OCI-LY7 (cell line): ENCODE measurements at regions not wholly inside any gene's neighbourhood (a gene's known extent, or its start where the extent isn't known, plus 50 kb on each side); places are given as distances from the start of the nearest gene placed in this dataset.

Experiments
- BruUV-seq: library from RNA; stranded (reverse); fragments of 400-500 nt; replicated peaks from 2 replicates; lab custom pipeline; 2021; lab: Mats Ljungman, UMichigan
- CTCF ChIA-PET: fragments of 300-600 bp; sonication (Branson Sonifier 250); formaldehyde crosslinking; loops from one replicate; lab custom pipeline; 2022; ENCODE audit warnings: antibody characterized with exemption; ENCODE audit not compliant: unreplicated experiment; lab: Charles Lee
- POLR2A ChIA-PET: fragments of 300-600 bp; sonication (Branson Sonifier 250); formaldehyde crosslinking; loops from one replicate; lab custom pipeline; 2022; ENCODE audit warnings: antibody characterized with exemption; lab: Charles Lee
- DNase-seq: peaks from one replicate; pipeline ENCODE4 v3.0.0-alpha.2; 2015; ENCODE audit warnings: low spot score
- H2AFZ ChIP-seq: fragments of 200-600 bp; sonication (generic), shearing (Covaris generic); 2 replicates; pipeline ENCODE4 v1.6.1; 2014; ENCODE audit warnings: mild to moderate bottlenecking, antibody characterized with exemption, low read length, moderate library complexity
- H3K27ac ChIP-seq: fragments of 200-600 bp; sonication (generic); 2 replicates; pipeline ENCODE4 v1.5.1; 2014; ENCODE audit warnings: mixed run types, low read depth, mild to moderate bottlenecking, moderate library complexity, low read length, inconsistent platforms; ENCODE audit not compliant: poor library complexity, severe bottlenecking
- H3K36me3 ChIP-seq: fragments of 200-600 bp; sonication (generic); 2 replicates; pipeline ENCODE4 v1.6.1; 2014; ENCODE audit warnings: mild to moderate bottlenecking, antibody characterized with exemption, low read length, moderate library complexity, mixed read lengths; ENCODE audit not compliant: insufficient read depth
- H3K4me1 ChIP-seq: fragments of 200-600 bp; sonication (generic); 2 replicates; pipeline ENCODE4 v1.5.1; 2014; ENCODE audit warnings: mild to moderate bottlenecking, low read length; ENCODE audit not compliant: insufficient read depth, poor library complexity, severe bottlenecking
- H3K4me2 ChIP-seq: fragments of 200-600 bp; sonication (generic); 2 replicates; pipeline ENCODE4 v1.6.1; 2014; ENCODE audit warnings: mild to moderate bottlenecking, low read length
- H3K4me3 ChIP-seq: fragments of 200-600 bp; sonication (generic); 2 replicates; pipeline ENCODE4 v1.5.1; 2014; ENCODE audit warnings: mild to moderate bottlenecking, low read depth, low read length; ENCODE audit not compliant: poor library complexity, severe bottlenecking
- H3K79me2 ChIP-seq: fragments of 200-600 bp; sonication (generic); 2 replicates; pipeline ENCODE4 v1.6.1; 2016; ENCODE audit warnings: low read depth, mild to moderate bottlenecking, low read length, moderate library complexity, mixed read lengths; ENCODE audit not compliant: insufficient read depth
- H3K9me2 ChIP-seq: fragments of 200-600 bp; sonication (generic); 2 replicates; pipeline ENCODE4 v1.6.1; 2016; ENCODE audit warnings: mild to moderate bottlenecking, low read length, mixed read lengths; ENCODE audit not compliant: insufficient read depth
- H3K9me3 ChIP-seq: fragments of 200-600 bp; sonication (generic); 2 replicates; pipeline ENCODE4 v1.6.1; 2014; ENCODE audit warnings: mild to moderate bottlenecking, mixed run types, low read length, mixed read lengths
- H4K20me1 ChIP-seq: fragments of 200-600 bp; sonication (generic); 2 replicates; pipeline ENCODE4 v1.6.1; 2014; ENCODE audit warnings: mild to moderate bottlenecking, antibody characterized with exemption, low read length, moderate library complexity, mixed read lengths; ENCODE audit not compliant: insufficient read depth
- EZH2phosphoT487 ChIP-seq: fragments of 200-600 bp; sonication (generic); IDR thresholded peaks from 2 replicates; pipeline ENCODE4 v1.6.1; 2018; ENCODE audit warnings: low read depth, borderline replicate concordance, mild to moderate bottlenecking, mixed run types, antibody characterized with exemption, low read length, moderate library complexity, mixed read lengths
- intact Hi-C: fragments of 100-400 bp; cut with micrococcal nuclease; formaldehyde crosslinking; loops from one replicate; pipeline ENCODE4 v1.10.0; 2022; ENCODE audit not compliant: unreplicated experiment
- TF ChIP-seq, protein P1 (sequence below): fragments of 200-600 bp; sonication (generic); conservative IDR thresholded peaks from 2 replicates; pipeline ENCODE4 v1.5.1; 2014; ENCODE audit warnings: mild to moderate bottlenecking, antibody characterized with exemption, low read length, moderate library complexity, mixed read lengths

DNA sequence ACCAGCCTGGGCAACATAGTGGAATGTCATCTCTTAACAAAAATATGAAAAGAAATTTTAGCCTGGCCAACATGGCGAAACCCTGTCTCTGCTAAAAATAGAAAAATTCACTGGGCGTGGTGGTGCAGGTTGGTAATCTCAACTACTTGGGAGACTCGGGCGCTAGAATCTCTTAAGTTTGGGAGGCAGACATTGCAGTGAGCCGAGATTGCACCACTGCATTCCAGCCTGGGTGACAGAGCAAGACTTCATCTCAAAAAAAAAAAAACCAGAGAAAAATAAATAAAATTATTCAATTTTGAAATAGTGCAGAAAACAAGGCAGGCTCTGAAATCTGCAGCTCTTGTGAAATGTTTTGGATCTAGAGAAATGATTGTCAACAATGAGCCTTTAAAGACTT, 397.3 kb upstream of the AMELY start:
- Histone ChIP-seq H4K20me1 (no peaks in the 10 kb centered on the region), H3K36me3 (peaks cover 62% of the 10 kb centered on the region), H3K4me2 (no peak overlapping the region), H2AFZ (no peak overlapping the region), H3K9me2 (no peaks in the 10 kb centered on the region), H3K27ac (no peak overlapping the region), H3K9me3 (no peaks in the 10 kb centered on the region), H3K4me3 (no peak overlapping the region), H3K79me2 (peaks cover 42% of the 10 kb centered on the region), H3K4me1 (no peaks in the 10 kb centered on the region)
- TF ChIP-seq, protein P1, sequence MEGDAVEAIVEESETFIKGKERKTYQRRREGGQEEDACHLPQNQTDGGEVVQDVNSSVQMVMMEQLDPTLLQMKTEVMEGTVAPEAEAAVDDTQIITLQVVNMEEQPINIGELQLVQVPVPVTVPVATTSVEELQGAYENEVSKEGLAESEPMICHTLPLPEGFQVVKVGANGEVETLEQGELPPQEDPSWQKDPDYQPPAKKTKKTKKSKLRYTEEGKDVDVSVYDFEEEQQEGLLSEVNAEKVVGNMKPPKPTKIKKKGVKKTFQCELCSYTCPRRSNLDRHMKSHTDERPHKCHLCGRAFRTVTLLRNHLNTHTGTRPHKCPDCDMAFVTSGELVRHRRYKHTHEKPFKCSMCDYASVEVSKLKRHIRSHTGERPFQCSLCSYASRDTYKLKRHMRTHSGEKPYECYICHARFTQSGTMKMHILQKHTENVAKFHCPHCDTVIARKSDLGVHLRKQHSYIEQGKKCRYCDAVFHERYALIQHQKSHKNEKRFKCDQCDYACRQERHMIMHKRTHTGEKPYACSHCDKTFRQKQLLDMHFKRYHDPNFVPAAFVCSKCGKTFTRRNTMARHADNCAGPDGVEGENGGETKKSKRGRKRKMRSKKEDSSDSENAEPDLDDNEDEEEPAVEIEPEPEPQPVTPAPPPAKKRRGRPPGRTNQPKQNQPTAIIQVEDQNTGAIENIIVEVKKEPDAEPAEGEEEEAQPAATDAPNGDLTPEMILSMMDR = no peak
- no peak for TF ChIP-seq EZH2phosphoT487
- DNase-seq = no peak
- ChIA-PET POLR2A (no interaction called here), CTCF (no interaction called here)
- BruUV-seq = no TSS peak
- intact Hi-C loops = no loop called here

DNA sequence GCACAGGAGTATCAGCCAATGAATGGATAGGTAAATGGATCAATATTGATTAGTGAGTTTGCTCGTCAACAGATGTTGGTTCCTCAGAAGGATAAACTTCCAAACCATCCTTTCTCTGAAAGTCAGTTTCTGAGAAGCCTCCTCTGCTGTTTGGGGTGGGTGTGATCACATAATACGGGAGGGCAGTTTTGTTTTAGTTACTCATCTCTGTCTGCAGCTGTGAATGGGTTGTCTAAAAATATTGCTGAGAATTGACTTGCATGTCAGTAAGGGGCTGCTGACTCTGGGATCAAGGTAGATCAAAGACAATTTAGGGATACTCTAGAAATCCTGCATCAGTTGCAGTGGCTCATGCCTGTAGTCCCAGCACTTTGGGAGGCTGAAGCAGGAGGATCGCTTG, 390.8 kb upstream of the AMELY start:
- Histone ChIP-seq H2AFZ (no peak overlapping the region), H3K9me3 (no peaks in the 10 kb centered on the region), H3K4me2 (no peak overlapping the region), H3K4me1 (peaks cover 11% of the 10 kb centered on the region), H3K27ac (no peak overlapping the region), H3K79me2 (peaks cover 36% of the 10 kb centered on the region; the same call in 1 of the 2 replicates), H3K4me3 (no peak overlapping the region), H3K36me3 (peaks cover 65% of the 10 kb centered on the region), H3K9me2 (no peaks in the 10 kb centered on the region), H4K20me1 (no peaks in the 10 kb centered on the region)
- TF ChIP-seq EZH2phosphoT487 = no peak
- TF ChIP-seq, protein P1 = no peak
- ChIA-PET CTCF (no interaction called here), POLR2A (no interaction called here)
- intact Hi-C loops = no loop called here
- DNase-seq = no peak
- no TSS peak for BruUV-seq

DNA sequence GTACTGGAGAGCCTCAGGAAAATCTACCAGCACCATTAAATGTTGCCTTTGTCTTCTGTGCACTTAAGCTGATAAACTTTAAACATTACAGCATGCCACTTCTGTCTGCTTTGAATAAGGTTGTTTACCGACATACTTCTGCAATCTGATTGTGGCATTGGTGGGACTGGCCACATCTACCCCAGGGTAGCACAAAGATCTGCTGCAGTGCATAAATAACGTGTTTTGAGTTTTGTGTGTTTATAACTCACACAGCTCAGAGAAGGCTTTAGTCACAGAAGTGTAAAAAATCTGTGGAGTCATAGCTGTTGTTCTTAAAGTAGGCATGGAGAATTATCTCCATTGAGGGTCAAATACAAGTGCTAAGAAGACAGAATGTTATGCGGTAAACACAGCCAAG, 388.4 kb upstream of the AMELY start:
- TF ChIP-seq, protein P1 = no peak
- no peak for TF ChIP-seq EZH2phosphoT487
- DNase-seq = no peak
- no TSS peak for BruUV-seq
- Histone ChIP-seq H3K36me3 (peaks cover 61% of the 10 kb centered on the region), H3K27ac (no peak overlapping the region), H3K79me2 (peaks cover 57% of the 10 kb centered on the region), H3K4me1 (peaks cover 11% of the 10 kb centered on the region), H2AFZ (no peak overlapping the region), H3K9me2 (no peaks in the 10 kb centered on the region), H3K4me3 (no peak overlapping the region), H3K9me3 (no peaks in the 10 kb centered on the region), H4K20me1 (no peaks in the 10 kb centered on the region), H3K4me2 (no peak overlapping the region)
- intact Hi-C loops = no loop called here
- ChIA-PET CTCF (no interaction called here), POLR2A (interaction anchor here (0.7 to 1.5 kb wide), 2 partner anchors 8 to 13 kb away, joined by 3 to 4 read pairs; no protein-coding TSS in a partner anchor)
